Choroid plexus epithelial cell (primary cell): ENCODE measurements at regions not wholly inside any gene's neighbourhood (a gene's known extent, or its start where the extent isn't known, plus 50 kb on each side); places are given as distances from the start of the nearest gene placed in this dataset.

Experiments used
- DNase-seq: peaks from one replicate; pipeline ENCODE4 v3.0.0-alpha.2; 2010; ENCODE audit warnings: low read depth
- H3K4me3 ChIP-seq: 2 replicates; pipeline ENCODE4 v1.5.1; 2011; ENCODE audit warnings: low read depth, mild to moderate bottlenecking, control low read depth, low read length, moderate library complexity
- TF ChIP-seq, protein P1 (sequence below): conservative IDR thresholded peaks from 2 replicates; pipeline ENCODE4 v1.5.1; 2011; ENCODE audit warnings: low read depth, mild to moderate bottlenecking, control low read depth, inconsistent platforms, low read length, moderate library complexity

DNA sequence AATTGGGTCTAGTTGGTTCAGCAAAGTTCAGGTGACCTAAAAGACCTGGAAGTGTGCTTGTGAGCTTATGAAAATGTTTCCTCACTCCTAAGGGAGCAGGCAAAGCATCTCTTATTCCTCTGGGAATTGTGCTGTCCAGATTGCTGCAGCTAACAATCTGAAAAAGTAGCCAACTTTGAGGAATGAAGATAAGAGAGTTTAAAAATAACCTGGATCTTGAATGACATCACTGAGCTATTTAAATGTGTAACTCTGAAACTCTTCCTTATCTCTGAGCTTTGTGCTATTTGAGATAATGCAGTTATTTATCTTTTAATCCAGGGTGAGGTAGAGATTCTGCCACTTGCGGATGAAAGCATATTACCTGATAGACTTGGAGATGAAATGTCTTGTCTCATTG, 384.8 kb downstream of the PPP4R3C start:
- TF ChIP-seq, protein P1, sequence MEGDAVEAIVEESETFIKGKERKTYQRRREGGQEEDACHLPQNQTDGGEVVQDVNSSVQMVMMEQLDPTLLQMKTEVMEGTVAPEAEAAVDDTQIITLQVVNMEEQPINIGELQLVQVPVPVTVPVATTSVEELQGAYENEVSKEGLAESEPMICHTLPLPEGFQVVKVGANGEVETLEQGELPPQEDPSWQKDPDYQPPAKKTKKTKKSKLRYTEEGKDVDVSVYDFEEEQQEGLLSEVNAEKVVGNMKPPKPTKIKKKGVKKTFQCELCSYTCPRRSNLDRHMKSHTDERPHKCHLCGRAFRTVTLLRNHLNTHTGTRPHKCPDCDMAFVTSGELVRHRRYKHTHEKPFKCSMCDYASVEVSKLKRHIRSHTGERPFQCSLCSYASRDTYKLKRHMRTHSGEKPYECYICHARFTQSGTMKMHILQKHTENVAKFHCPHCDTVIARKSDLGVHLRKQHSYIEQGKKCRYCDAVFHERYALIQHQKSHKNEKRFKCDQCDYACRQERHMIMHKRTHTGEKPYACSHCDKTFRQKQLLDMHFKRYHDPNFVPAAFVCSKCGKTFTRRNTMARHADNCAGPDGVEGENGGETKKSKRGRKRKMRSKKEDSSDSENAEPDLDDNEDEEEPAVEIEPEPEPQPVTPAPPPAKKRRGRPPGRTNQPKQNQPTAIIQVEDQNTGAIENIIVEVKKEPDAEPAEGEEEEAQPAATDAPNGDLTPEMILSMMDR = no peak
- no peak overlapping the region for H3K4me3 ChIP-seq
- DNase-seq = no peak

DNA sequence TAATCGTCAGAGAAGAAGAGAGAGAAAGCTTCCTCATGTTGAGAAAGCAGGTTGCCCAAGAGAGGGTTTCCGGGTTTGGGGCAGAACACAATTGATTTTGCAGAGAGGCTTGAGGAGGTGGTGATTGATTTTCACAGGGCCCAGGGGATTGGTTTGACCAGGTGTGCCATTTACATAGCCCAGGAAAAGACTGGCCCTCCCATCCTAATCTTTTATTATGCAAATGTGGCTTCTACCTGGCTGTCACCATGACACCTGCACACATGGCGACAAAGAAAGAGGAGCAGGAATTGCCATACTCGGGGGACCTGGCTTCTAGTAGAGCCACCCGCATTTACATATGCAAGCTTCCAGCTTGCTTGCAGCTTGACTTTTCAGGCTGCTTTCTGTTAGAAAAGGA, 405.3 kb downstream of the PPP4R3C start:
- H3K4me3 ChIP-seq = no peak overlapping the region
- TF ChIP-seq, protein P1 = no peak
- DNase-seq = no peak

DNA sequence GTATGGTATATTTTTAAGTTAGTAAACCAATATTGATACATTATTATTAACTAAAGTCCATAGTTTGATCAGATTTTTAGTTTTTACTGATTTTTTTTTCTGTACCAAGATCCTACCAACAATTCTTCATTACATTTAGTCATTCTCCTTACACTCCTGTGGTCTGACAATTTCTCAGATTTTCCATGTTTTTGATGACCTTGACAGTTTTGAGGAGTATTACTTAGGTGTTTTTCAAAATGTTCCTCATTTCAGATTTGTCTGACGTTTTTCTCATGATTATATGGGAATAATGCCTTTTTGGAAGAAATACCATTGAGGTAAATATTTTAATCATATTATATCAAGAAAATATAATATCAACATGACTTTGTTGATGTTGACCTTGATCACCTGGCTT, 423.8 kb downstream of the PPP4R3C start:
- H3K4me3 ChIP-seq = no peak overlapping the region
- DNase-seq = no peak
- TF ChIP-seq, protein P1 = no peak

DNA sequence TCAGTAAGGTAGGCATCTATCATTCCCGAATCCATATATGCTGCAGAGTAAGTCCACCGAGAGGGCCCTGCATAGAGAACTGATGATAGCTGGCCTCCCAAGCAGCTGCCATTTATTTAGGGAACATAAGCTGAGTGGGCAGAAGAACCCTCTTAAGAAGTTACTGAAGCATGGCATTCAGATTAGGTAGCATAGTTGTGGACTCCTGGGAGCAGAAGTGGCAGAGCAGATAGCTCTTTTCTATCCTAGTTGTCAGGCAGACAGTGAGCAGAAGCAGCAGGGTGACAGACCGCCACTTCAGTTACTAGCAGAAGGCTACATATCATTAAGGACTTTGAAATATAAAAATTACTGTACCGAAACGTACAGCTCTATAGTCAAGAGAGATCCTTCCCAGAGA, 454.7 kb downstream of the PPP4R3C start:
- no peak overlapping the region for H3K4me3 ChIP-seq
- TF ChIP-seq, protein P1 = no peak
- no peak for DNase-seq

DNA sequence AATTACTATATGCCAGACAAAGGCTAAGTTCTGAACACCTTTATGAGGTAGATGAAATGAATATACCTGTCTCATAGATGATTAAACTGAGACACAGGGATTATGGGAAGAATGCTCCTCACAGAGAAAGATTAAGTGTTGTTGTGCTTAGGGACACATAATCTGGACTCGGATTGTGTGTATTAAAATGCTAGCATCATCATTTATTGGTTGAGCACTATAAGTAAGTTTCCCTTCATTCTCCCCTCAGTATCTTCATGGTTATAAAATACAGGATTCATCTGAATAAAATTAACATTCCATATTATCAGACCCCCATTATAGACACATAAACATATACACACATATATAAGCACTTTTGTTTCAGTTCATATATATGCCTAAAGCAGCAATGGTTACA, 463.5 kb downstream of the PPP4R3C start:
- TF ChIP-seq, protein P1 = no peak
- no peak overlapping the region for H3K4me3 ChIP-seq
- DNase-seq = no peak

DNA sequence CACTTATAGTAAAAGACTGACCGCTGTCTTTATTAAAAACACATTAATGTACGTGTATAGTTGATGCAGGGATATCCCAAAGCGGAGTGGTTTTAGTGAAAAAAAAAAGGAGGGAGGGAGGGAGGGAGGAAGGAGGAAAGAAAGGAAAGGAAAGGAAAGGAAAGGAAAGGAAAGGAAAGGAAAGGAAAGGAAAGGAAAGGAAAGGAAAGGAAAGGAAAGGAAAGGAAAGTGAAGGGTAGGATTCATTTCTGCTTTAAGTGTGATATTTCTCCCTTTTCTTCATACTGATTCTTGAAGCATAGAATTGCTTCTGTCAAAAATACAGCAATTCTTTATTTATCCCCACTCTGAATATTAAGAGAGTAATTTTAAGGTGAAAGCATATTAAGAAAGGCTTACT, 504.9 kb downstream of the PPP4R3C start:
- TF ChIP-seq, protein P1 = no peak
- H3K4me3 ChIP-seq = no peak overlapping the region
- no peak for DNase-seq

DNA sequence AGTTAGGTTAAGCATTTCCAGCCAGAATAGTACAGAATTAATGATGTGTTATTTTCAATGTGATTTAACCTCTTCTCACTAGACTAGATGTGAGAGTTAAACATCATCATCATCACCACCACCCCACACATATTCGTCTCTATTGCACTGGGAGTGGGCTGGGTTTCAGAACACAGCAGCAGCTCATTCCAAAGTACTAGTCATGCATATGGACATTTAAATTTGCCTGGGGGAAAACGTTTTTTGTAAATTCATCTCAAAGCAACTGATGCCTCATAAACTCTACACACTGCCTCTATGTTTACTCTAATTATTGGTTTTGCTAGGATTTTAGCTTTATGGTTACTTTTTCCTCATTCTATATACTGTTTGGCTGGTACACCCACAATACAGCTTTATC, 509.1 kb downstream of the PPP4R3C start:
- no peak for DNase-seq
- TF ChIP-seq, protein P1 = no peak
- H3K4me3 ChIP-seq = no peak overlapping the region
